ENCODE measurements at regions not wholly inside any gene's neighbourhood (a gene's known extent, or its start where the extent isn't known, plus 50 kb on each side); places are given as distances from the start of the nearest gene placed in this dataset.
A peak's percentile ranks its signal among the peaks of the same experiment; 100 is the strongest.

DNA sequence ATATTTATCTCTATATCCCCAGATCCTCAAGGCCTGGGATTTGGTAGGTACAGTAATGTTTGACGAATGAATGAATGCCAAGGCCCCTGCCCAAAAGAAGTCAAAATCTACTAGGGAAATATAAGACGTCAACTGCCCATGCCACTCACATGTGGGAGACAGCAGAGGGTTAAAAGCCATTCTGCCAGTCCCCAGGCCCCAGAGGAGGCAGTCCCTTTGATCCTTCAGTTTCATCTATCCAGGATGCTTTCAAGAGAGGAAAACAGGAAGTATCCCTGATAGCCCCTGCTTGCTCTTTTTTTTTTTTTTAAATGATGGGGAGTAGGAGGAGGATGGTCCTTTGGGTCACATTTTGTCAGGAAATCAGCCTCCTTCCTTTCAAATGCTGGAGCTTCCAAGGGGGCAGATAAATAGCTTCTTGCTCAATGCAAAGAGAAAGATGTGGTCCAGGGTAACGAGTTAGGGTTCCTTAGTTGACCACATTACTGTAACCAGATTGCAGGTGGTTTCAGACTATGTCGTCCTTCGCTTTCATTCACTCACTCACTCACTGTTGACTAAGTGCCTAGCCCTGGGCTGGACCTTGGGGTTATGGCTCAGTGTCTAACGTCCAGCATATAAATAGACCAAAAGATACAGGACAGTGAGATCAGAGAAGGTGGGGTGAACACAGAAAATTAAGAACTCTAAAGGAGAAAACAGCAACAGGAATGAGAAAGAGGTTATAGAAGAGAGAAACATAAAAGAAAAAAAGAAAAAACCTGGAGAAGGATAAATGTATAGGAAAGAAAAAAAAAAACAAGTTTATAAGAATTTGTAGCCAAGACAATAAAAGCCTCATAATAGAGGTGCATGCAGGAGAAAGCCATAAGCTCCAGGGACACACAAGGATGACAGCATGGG lies 64.6 kb upstream of the PIM1 start:
- Histone ChIP-seq H3K4me1 (ENCODE audit: control insufficient read depth in 2 of 2, insufficient read depth in 2 of 2, low read length in 2 of 2) (peaks cover 32 to 37% of the 10 kb centered on the region in 2 donors), H3K9ac (ENCODE audit: low read depth in 1 of 2, low read length in 2 of 2) (no peak overlapping the region), H3K27me3 (ENCODE audit: control insufficient read depth in 2 of 2, insufficient read depth in 2 of 2, low read length in 2 of 2) (no peaks in the 10 kb centered on the region), H3K4me3 (ENCODE audit: low read length in 2 of 2) (no peak overlapping the region), H3K9me3 (ENCODE audit: control insufficient read depth in 2 of 2, low read length in 2 of 2) (no peaks in the 10 kb centered on the region), H3K36me3 (ENCODE audit: control insufficient read depth in 2 of 2, insufficient read depth in 2 of 2, low read length in 2 of 2) (no peaks in the 10 kb centered on the region), H3K27ac (ENCODE audit: low read depth in 2 of 2, low read length in 2 of 2) (peak overlapping the region; percentile 84 to 90)

DNA sequence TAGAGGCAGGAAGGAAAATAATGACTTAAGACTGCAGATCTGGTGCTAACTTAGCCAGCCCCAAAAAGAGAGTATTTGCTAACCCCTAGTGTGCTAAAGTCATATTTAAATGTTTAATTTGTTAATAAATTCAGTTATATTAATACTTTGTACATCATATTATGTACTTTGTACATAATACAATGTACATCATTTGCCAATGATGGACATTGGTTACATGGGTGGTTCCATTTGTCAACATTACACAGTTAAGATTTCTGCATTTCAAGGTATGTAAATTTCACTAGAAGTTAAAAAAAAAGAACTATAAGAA lies 63.9 kb upstream of the PIM1 start:
- Histone ChIP-seq H3K9ac (ENCODE audit: low read depth in 1 of 2, low read length in 2 of 2) (no peak overlapping the region), H3K4me3 (ENCODE audit: low read length in 2 of 2) (no peak overlapping the region), H3K36me3 (ENCODE audit: control insufficient read depth in 2 of 2, insufficient read depth in 2 of 2, low read length in 2 of 2) (no peaks in the 10 kb centered on the region), H3K9me3 (ENCODE audit: control insufficient read depth in 2 of 2, low read length in 2 of 2) (no peaks in the 10 kb centered on the region), H3K4me1 (ENCODE audit: control insufficient read depth in 2 of 2, insufficient read depth in 2 of 2, low read length in 2 of 2) (peaks cover 32 to 37% of the 10 kb centered on the region in 2 donors), H3K27ac (ENCODE audit: low read depth in 2 of 2, low read length in 2 of 2) (peak overlapping the region in 1 of 2 donors; percentile 84), H3K27me3 (ENCODE audit: control insufficient read depth in 2 of 2, insufficient read depth in 2 of 2, low read length in 2 of 2) (no peaks in the 10 kb centered on the region)

DNA sequence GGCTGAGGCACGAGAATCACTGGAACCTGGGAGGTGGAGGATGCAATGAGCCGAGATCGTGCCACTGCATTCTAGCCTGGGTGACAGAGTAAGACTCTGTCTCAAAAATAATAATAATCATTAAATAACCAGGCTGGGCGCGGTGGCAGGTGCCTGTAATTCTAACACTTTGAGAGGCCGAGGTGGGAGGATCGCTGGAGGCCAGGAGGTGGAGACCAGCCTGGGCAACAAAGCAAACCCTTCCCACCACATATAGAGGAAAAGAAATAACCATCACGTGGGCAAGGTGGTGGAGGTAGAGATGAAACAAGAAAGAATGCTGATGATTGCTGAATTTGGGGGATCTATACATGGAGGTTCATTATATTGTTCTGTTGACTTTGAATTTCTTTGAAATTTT lies 63.4 kb upstream of the PIM1 start:
- H3K4me3 ChIP-seq (ENCODE audit: low read length in 2 of 2), result no peak overlapping the region
- no peaks in the 10 kb centered on the region for H3K27me3 ChIP-seq (ENCODE audit: control insufficient read depth in 2 of 2, insufficient read depth in 2 of 2, low read length in 2 of 2)
- H3K4me1 ChIP-seq (ENCODE audit: control insufficient read depth in 2 of 2, insufficient read depth in 2 of 2, low read length in 2 of 2), result peaks cover 32 to 37% of the 10 kb centered on the region in 2 donors
- no peak overlapping the region for H3K9ac ChIP-seq (ENCODE audit: low read depth in 1 of 2, low read length in 2 of 2)
- no peak overlapping the region for H3K27ac ChIP-seq (ENCODE audit: low read depth in 2 of 2, low read length in 2 of 2)
- no peaks in the 10 kb centered on the region for H3K9me3 ChIP-seq (ENCODE audit: control insufficient read depth in 2 of 2, low read length in 2 of 2)
- no peaks in the 10 kb centered on the region for H3K36me3 ChIP-seq (ENCODE audit: control insufficient read depth in 2 of 2, insufficient read depth in 2 of 2, low read length in 2 of 2)

DNA sequence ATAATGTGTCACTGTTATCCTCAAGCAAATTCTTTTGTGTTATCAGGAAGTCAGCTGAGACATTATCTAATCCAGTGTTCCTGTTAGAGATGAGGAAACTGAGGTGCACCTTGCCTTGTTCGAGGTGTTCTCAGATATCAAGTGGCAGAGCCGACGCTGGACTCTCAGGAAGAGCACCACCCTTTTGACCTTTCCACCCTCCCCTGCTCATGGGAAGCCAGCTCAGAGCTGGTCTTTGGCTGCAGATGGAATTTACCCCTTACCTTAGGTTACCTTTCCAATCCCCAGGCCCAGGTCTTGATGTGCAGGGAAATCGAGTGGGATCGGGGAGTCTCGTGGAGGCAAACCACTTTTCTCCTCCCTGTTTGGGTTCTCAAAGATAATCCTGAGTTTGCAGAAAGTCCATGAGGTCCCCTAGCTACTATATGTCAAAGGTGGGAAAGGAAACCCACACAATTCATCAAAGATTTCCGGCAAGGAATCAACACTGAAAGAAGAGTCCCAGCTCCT lies 62.9 kb upstream of the PIM1 start:
- no peak overlapping the region for H3K27ac ChIP-seq (ENCODE audit: low read depth in 2 of 2, low read length in 2 of 2)
- peaks cover 29 to 34% of the 10 kb centered on the region in 2 donors for H3K4me1 ChIP-seq (ENCODE audit: control insufficient read depth in 2 of 2, insufficient read depth in 2 of 2, low read length in 2 of 2)

DNA sequence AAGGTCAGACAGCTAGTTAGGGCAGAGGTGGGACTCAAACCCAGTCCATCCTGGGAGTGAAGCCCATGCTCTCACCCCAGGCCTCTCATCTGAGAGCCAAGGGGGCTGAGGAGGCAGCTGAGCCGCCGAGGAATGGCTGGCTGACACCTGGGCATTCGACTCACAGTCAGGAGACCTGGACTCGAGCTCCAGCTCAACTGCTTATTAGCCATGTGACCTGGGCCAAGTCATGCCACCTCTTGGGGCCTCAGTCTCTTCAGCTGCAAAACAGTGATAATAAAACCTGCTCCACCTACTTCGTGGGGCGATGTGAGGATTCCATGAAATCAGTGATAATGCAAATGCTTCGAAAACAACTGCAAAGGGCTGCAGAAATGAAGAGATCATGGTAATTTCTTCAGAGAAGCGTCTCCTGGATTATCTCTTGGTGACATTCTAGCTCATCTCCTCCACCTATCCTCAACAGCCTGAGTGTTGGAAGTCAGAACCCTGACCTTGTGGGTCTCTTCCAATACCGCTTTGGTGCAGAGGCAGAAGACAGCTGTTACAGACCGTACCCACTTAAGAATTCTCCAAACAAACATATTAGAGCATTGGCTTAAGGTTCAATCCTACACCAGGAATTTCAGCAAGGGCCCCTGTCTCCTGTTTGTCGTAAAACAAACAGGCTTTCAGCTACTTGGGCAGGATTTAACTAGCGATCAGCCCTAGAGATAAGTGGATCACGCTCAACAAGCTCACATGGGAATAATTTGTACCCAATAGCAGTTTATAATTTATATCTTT lies 60.0 kb upstream of the PIM1 start:
- Histone ChIP-seq H3K9ac (ENCODE audit: low read depth in 1 of 2, low read length in 2 of 2) (no peak overlapping the region), H3K4me1 (ENCODE audit: control insufficient read depth in 2 of 2, insufficient read depth in 2 of 2, low read length in 2 of 2) (peaks cover 6 to 7% of the 10 kb centered on the region in 2 donors)

More for the DNA sequence above, 62.9 kb upstream of the PIM1 start:
- Histone ChIP-seq H3K4me3 (ENCODE audit: low read length in 2 of 2) (no peak overlapping the region), H3K9ac (ENCODE audit: low read depth in 1 of 2, low read length in 2 of 2) (no peak overlapping the region), H3K36me3 (ENCODE audit: control insufficient read depth in 2 of 2, insufficient read depth in 2 of 2, low read length in 2 of 2) (no peaks in the 10 kb centered on the region), H3K9me3 (ENCODE audit: control insufficient read depth in 2 of 2, low read length in 2 of 2) (no peaks in the 10 kb centered on the region), H3K27me3 (ENCODE audit: control insufficient read depth in 2 of 2, insufficient read depth in 2 of 2, low read length in 2 of 2) (no peaks in the 10 kb centered on the region)

DNA sequence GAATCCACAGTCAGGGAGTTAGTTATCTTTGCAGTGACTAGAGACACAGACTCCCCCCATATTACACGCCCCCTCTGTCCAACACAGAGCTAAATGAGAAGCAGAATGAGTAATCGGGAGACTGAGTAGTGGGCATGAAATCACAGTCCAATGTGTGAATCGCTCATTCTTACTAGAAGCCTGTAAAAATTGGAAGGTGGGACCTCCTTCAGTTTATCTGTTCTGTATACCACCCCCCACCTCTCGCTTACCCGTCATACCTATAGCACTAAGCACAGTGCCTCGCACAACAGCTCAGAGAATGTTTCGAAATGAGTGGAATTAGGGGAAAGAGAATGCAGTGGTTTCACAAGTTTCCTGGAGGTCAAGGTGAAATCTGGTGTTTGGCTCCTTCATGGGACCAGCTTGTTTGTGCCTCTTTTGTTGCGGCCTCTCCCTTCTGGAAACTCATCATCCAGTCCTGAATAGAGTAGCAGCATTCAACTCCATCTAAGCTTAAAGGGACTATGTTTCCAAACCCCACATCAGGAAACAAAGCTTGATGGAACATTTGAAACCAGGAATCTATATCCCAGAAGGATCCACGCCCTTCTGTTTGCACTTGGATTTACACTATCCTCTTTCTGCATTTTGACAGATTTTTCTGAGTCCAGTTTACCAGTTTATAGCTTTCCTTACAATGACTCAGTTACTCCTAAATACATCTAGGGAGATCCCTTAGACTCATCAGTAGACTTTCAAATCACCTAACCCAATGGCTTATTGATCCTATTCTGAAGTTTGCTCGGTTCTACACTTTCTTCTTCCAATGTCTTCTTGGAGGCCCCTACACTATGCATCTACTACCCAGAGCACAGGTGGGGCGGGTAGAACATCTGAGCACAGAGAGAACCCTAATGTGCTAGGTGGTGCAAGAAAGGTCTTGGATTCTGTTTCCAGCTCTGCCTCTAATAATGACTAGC lies 59.2 kb upstream of the PIM1 start:
- Histone ChIP-seq H3K9me3 (ENCODE audit: control insufficient read depth in 2 of 2, low read length in 2 of 2) (no peaks in the 10 kb centered on the region), H3K9ac (ENCODE audit: low read depth in 1 of 2, low read length in 2 of 2) (no peak overlapping the region), H3K27ac (ENCODE audit: low read depth in 2 of 2, low read length in 2 of 2) (no peak overlapping the region)

More for the DNA sequence above, 60.0 kb upstream of the PIM1 start:
- Histone ChIP-seq H3K27ac (ENCODE audit: low read depth in 2 of 2, low read length in 2 of 2) (no peak overlapping the region), H3K4me3 (ENCODE audit: low read length in 2 of 2) (no peak overlapping the region), H3K9me3 (ENCODE audit: control insufficient read depth in 2 of 2, low read length in 2 of 2) (no peaks in the 10 kb centered on the region), H3K36me3 (ENCODE audit: control insufficient read depth in 2 of 2, insufficient read depth in 2 of 2, low read length in 2 of 2) (no peaks in the 10 kb centered on the region), H3K27me3 (ENCODE audit: control insufficient read depth in 2 of 2, insufficient read depth in 2 of 2, low read length in 2 of 2) (no peaks in the 10 kb centered on the region)

DNA sequence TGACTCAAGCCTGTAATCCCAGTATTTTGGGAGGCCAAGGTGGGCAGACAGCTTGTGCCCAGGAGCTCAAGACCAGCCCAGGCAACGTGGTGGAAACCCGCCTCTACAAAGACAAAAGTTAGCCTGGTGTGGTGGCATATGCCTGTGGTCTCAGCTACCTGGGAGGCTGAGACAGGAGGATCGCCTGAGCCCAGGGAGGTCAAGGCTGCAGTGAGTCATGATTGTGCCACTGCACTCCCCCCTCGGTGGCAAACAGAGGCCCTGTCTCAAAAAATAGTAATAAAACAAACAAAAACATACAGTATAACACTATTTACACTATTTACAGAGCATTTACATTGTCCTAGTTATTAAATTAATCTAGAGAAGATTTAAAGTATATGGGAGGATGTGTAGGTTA lies 56.0 kb upstream of the PIM1 start:
- H3K9ac ChIP-seq (ENCODE audit: low read depth in 1 of 2, low read length in 2 of 2), result no peak overlapping the region
- no peaks in the 10 kb centered on the region for H3K36me3 ChIP-seq (ENCODE audit: control insufficient read depth in 2 of 2, insufficient read depth in 2 of 2, low read length in 2 of 2)
- no peaks in the 10 kb centered on the region for H3K9me3 ChIP-seq (ENCODE audit: control insufficient read depth in 2 of 2, low read length in 2 of 2)
- no peaks in the 10 kb centered on the region for H3K4me1 ChIP-seq (ENCODE audit: control insufficient read depth in 2 of 2, insufficient read depth in 2 of 2, low read length in 2 of 2)
- H3K4me3 ChIP-seq (ENCODE audit: low read length in 2 of 2), result no peak overlapping the region
- H3K27me3 ChIP-seq (ENCODE audit: control insufficient read depth in 2 of 2, insufficient read depth in 2 of 2, low read length in 2 of 2), result no peaks in the 10 kb centered on the region
- H3K27ac ChIP-seq (ENCODE audit: low read depth in 2 of 2, low read length in 2 of 2), result no peak overlapping the region

More for the DNA sequence above, 59.2 kb upstream of the PIM1 start:
- no peaks in the 10 kb centered on the region for H3K27me3 ChIP-seq (ENCODE audit: control insufficient read depth in 2 of 2, insufficient read depth in 2 of 2, low read length in 2 of 2)
- H3K4me1 ChIP-seq (ENCODE audit: control insufficient read depth in 2 of 2, insufficient read depth in 2 of 2, low read length in 2 of 2), result no peaks in the 10 kb centered on the region
- H3K4me3 ChIP-seq (ENCODE audit: low read length in 2 of 2), result no peak overlapping the region
- no peaks in the 10 kb centered on the region for H3K36me3 ChIP-seq (ENCODE audit: control insufficient read depth in 2 of 2, insufficient read depth in 2 of 2, low read length in 2 of 2)

DNA sequence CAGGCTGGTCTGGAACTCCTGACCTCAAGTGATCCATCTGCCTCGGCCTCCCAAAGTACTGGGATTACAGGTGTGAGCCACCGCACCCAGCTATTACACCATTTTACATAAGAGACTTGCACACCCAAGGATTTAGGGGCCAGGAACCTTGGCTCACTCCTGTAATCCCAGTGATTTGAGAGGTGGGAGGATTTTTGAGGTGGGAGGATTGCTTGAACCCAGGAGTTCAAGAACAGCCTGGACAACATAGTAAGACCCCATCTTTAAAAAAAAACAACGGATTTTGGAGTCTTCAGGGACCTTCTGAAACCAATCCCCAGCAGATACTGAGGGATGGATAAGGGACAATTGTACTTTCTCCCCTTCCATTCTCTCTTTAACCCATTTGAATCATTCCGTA lies 55.3 kb upstream of the PIM1 start:
- no peaks in the 10 kb centered on the region for H3K36me3 ChIP-seq (ENCODE audit: control insufficient read depth in 2 of 2, insufficient read depth in 2 of 2, low read length in 2 of 2)
- H3K4me1 ChIP-seq (ENCODE audit: control insufficient read depth in 2 of 2, insufficient read depth in 2 of 2, low read length in 2 of 2), result no peaks in the 10 kb centered on the region

DNA sequence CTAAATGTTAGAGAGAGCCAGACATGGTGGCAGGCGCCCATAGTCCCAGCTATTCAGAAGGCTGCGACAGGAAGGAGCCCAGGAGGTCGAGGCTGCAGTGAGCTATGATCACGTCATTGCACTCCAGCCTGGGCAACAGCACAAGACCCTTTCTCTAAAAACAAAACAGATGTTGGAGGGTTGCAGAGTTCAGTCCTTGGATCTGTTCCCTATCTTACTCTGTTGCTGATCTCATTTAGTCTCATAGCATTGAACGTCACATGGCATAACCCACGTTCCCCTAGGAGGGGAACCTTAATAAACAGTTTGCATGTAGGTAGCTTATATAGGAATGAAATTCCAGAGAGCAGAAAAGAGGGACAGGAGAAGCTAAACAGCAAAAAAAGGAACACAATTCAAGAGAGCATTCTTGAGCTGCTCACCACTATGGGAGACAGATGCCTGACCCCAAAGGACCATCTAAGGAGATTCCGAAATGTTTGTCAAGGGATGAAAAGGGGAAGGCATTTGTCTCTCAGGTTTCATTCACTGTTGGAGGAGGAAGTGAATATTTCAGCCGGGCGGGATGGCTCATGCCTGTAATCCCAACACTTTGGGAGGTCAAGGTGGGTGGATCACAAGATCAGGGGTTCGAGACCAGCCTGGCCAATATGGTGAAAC lies 54.6 kb upstream of the PIM1 start:
- Histone ChIP-seq H3K27me3 (ENCODE audit: control insufficient read depth in 2 of 2, insufficient read depth in 2 of 2, low read length in 2 of 2) (no peaks in the 10 kb centered on the region), H3K9me3 (ENCODE audit: control insufficient read depth in 2 of 2, low read length in 2 of 2) (no peaks in the 10 kb centered on the region), H3K9ac (ENCODE audit: low read depth in 1 of 2, low read length in 2 of 2) (no peak overlapping the region), H3K4me3 (ENCODE audit: low read length in 2 of 2) (no peak overlapping the region), H3K4me1 (ENCODE audit: control insufficient read depth in 2 of 2, insufficient read depth in 2 of 2, low read length in 2 of 2) (no peaks in the 10 kb centered on the region), H3K27ac (ENCODE audit: low read depth in 2 of 2, low read length in 2 of 2) (no peak overlapping the region), H3K36me3 (ENCODE audit: control insufficient read depth in 2 of 2, insufficient read depth in 2 of 2, low read length in 2 of 2) (no peaks in the 10 kb centered on the region)

More for the DNA sequence above, 55.3 kb upstream of the PIM1 start:
- Histone ChIP-seq H3K4me3 (ENCODE audit: low read length in 2 of 2) (no peak overlapping the region), H3K27me3 (ENCODE audit: control insufficient read depth in 2 of 2, insufficient read depth in 2 of 2, low read length in 2 of 2) (no peaks in the 10 kb centered on the region), H3K9ac (ENCODE audit: low read depth in 1 of 2, low read length in 2 of 2) (no peak overlapping the region), H3K27ac (ENCODE audit: low read depth in 2 of 2, low read length in 2 of 2) (no peak overlapping the region), H3K9me3 (ENCODE audit: control insufficient read depth in 2 of 2, low read length in 2 of 2) (no peaks in the 10 kb centered on the region)

All from mucosa of rectum (tissue), 2 donors.